Dendritic cell treated with granulocyte-macrophage colony-stimulating factor and Interleukin-4, amounts not matched to agents 40 ng/mL and 50 ng/mL, for 4 days (primary cell): ENCODE measurements at regions not wholly inside any gene's neighbourhood (a gene's known extent, or its start where the extent isn't known, plus 50 kb on each side); places are given as distances from the start of the nearest gene placed in this dataset.
"Not testable (repeated sequence)": the region's sequence is repeated elsewhere in the genome, so short reads cannot be mapped to it uniquely, and the experiment has no call there.

Source experiments
- H3K27ac Mint-ChIP-seq: one replicate; pipeline ENCODE4 v1.8.0; 2022; ENCODE audit warnings: mild to moderate bottlenecking, mixed read lengths
- H3K27me3 Mint-ChIP-seq: one replicate; pipeline ENCODE4 v1.8.0; 2022; ENCODE audit warnings: mild to moderate bottlenecking, mixed read lengths
- H3K36me3 Mint-ChIP-seq: one replicate; pipeline ENCODE4 v1.8.0; 2022; ENCODE audit warnings: low read depth, mixed read lengths
- H3K4me1 Mint-ChIP-seq: one replicate; pipeline ENCODE4 v1.8.0; 2022; ENCODE audit warnings: low read depth, mixed read lengths
- H3K4me3 Mint-ChIP-seq: one replicate; pipeline ENCODE4 v1.8.0; 2022; ENCODE audit warnings: mild to moderate bottlenecking, moderate library complexity, mixed read lengths
- H3K9me3 Mint-ChIP-seq: one replicate; pipeline ENCODE4 v1.8.0; 2022; ENCODE audit warnings: mixed read lengths
- intact Hi-C: fragments of 100-400 bp; cut with micrococcal nuclease; formaldehyde crosslinking; loops from one replicate; pipeline ENCODE4 v1.15.0; 2022

- intact Hi-C loops = no loop called here
- H3K27ac Mint-ChIP-seq = no peak overlapping the region
- no peak overlapping the region for H3K4me3 Mint-ChIP-seq
- H3K9me3 Mint-ChIP-seq = peaks cover 13% of the 10 kb centered on the region
- H3K36me3 Mint-ChIP-seq = no peaks in the 10 kb centered on the region
- H3K27me3 Mint-ChIP-seq = no peaks in the 10 kb centered on the region
- H3K4me1 Mint-ChIP-seq = no peaks in the 10 kb centered on the region
Observed at GRCh38 chr13:87206708-87207107, 464.5 kb upstream of the SLITRK5 start.

DNA sequence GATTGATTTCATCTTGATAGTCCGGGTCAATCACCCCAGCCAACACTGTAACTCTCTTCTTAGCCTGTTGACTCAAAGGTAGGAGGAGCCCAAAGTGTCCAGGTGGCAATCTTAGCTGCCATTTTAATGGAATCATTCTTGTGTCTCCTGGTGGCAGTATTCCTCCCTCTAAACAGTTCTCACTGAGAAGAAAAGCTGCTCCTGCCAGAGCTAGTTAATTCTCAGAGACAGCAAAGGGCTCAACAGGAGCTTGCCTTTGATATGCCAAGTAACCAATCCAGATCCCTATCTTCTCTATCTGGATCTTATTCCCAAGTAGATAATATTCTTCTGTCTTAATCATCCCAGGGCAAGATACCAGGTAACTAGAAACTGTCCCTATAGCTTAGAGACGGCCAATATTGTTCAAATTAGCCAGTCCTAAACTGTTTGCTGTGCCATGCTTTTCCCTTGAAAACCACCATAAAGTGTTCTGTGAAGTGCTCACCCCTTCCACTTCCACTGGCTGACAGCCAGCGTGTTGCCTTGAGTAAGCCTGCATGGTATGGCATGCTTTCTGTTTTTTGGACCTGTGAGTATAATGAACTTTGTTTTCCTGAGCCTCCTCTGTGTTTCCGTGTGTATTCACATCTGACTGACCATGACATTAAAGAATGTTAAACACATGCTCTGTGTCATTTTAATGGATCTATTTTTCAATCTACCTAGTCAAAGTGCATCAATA is 463.7 kb upstream of the SLITRK5 start:
- Mint-ChIP-seq H3K4me3 (no peak overlapping the region), H3K4me1 (no peaks in the 10 kb centered on the region), H3K27ac (no peak overlapping the region), H3K36me3 (no peaks in the 10 kb centered on the region), H3K27me3 (no peaks in the 10 kb centered on the region), H3K9me3 (peaks cover 13% of the 10 kb centered on the region)
- intact Hi-C loops = no loop called here

- intact Hi-C loops = no loop called here
- no peak overlapping the region for H3K27ac Mint-ChIP-seq
- H3K4me1 Mint-ChIP-seq = no peaks in the 10 kb centered on the region
- no peak overlapping the region for H3K4me3 Mint-ChIP-seq
- no peaks in the 10 kb centered on the region for H3K36me3 Mint-ChIP-seq
- no peaks in the 10 kb centered on the region for H3K27me3 Mint-ChIP-seq
- H3K9me3 Mint-ChIP-seq = peaks cover 13% of the 10 kb centered on the region
Observed at GRCh38 chr13:87208636-87209035, 462.5 kb upstream of the SLITRK5 start.

- Mint-ChIP-seq H3K4me1 (no peaks in the 10 kb centered on the region), H3K4me3 (no peak overlapping the region), H3K27ac (no peak overlapping the region), H3K27me3 (no peaks in the 10 kb centered on the region), H3K9me3 (peaks cover 43% of the 10 kb centered on the region), H3K36me3 (no peaks in the 10 kb centered on the region)
- intact Hi-C loops = no loop called here
Observed at GRCh38 chr13:87234981-87235380, 436.2 kb upstream of the SLITRK5 start.

GRCh38 chr13:87235621-87236020 is 435.6 kb upstream of the SLITRK5 start:
- Mint-ChIP-seq H3K4me1 (no peaks in the 10 kb centered on the region), H3K4me3 (no peak overlapping the region), H3K36me3 (no peaks in the 10 kb centered on the region), H3K27me3 (no peaks in the 10 kb centered on the region), H3K9me3 (peaks cover 36% of the 10 kb centered on the region), H3K27ac (no peak overlapping the region)
- intact Hi-C loops = no loop called here

GRCh38 chr13:87244256-87244890 is 426.8 kb upstream of the SLITRK5 start:
- Mint-ChIP-seq H3K4me1 (no peaks in the 10 kb centered on the region), H3K9me3 (no peaks in the 10 kb centered on the region), H3K36me3 (no peaks in the 10 kb centered on the region), H3K27ac (no peak overlapping the region), H3K4me3 (no peak overlapping the region), H3K27me3 (no peaks in the 10 kb centered on the region)
- intact Hi-C loops = no loop called here

DNA sequence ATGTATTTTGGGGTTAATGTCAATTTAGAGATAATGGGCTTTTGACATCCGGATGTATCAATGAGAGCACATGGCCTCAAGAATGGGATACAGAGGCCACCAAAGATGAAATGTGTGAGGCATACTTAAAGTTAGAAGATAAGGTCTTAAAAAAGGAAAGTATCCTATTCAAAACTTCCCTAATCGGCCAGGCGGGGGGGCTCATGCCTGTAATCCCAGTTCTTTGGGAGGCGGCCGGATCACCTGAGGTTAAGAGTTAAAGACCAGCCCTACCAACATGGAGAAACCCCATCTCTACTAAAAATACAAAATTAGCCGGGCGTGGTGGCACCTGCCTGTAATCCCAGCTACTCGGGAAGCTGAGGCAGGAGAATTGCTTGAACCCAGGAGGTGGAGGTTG is 421.3 kb upstream of the SLITRK5 start:
- intact Hi-C loops, H3K36me3 Mint-ChIP-seq, H3K4me3 Mint-ChIP-seq, H3K27ac Mint-ChIP-seq, H3K27me3 Mint-ChIP-seq, H3K9me3 Mint-ChIP-seq, H3K4me1 Mint-ChIP-seq: not testable (repeated sequence)

GRCh38 chr13:87255394-87255793 is 415.8 kb upstream of the SLITRK5 start:
- no peaks in the 10 kb centered on the region for H3K27me3 Mint-ChIP-seq
- H3K27ac Mint-ChIP-seq = no peak overlapping the region
- H3K4me3 Mint-ChIP-seq = no peak overlapping the region
- intact Hi-C loops = no loop called here
- H3K36me3 Mint-ChIP-seq = no peaks in the 10 kb centered on the region
- no peaks in the 10 kb centered on the region for H3K9me3 Mint-ChIP-seq
- H3K4me1 Mint-ChIP-seq = no peaks in the 10 kb centered on the region

- Mint-ChIP-seq H3K27me3 (no peaks in the 10 kb centered on the region), H3K27ac (no peak overlapping the region), H3K4me1 (no peaks in the 10 kb centered on the region), H3K9me3 (no peaks in the 10 kb centered on the region), H3K36me3 (no peaks in the 10 kb centered on the region), H3K4me3 (no peak overlapping the region)
- intact Hi-C loops = no loop called here
Observed at GRCh38 chr13:87259479-87260083, 411.6 kb upstream of the SLITRK5 start.

DNA sequence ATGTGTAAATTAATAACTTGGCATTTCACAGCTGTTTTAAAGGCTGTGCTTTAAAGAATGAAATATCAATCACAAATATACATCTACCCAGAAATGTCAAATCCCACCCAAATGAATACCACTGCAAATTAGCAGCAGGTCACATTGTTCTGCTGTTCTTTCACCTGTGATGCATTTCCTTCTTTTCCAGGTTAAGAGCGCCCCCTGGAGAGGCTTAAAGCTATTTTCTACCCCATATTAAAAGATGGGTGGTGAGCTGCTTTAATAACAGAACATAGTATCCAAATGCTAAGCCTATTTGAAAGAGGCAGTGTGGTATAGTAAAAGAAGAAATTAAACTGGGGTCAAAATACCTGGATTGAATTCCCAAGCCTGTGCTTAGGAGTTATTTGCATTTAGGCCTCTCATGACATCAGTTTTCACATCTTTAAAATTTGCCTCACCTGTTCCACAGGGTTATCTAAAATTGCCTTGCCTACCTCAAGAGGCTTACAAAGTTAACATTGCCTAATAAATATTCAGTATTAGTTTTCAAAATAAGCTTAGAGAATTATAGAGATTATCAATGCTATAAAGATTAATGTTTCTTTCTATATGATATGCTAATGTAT is 396.9 kb upstream of the SLITRK5 start:
- H3K4me3 Mint-ChIP-seq = no peak overlapping the region
- H3K36me3 Mint-ChIP-seq = no peaks in the 10 kb centered on the region
- no peaks in the 10 kb centered on the region for H3K27me3 Mint-ChIP-seq
- H3K9me3 Mint-ChIP-seq = no peaks in the 10 kb centered on the region
- intact Hi-C loops = no loop called here
- H3K4me1 Mint-ChIP-seq = no peaks in the 10 kb centered on the region
- H3K27ac Mint-ChIP-seq = no peak overlapping the region

DNA sequence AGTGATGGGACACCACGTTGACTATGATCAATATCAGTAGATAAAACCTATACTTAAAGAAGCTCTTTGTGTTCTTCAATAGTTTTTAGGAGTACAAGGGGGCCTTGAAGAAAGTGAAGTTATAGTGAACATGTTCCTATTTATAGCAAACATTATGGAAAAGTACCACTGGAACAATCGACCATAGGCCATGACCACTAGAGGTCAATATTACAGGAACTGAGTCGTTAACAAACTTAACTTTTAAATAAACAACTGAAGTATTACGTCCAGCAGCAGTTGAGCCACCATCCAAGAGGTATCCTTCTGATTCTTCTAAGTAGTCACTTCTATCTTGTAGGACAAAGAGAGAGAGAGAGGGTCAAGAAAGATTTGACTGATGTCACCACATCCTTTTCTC is 391.0 kb upstream of the SLITRK5 start:
- no peaks in the 10 kb centered on the region for H3K9me3 Mint-ChIP-seq
- intact Hi-C loops = no loop called here
- no peaks in the 10 kb centered on the region for H3K36me3 Mint-ChIP-seq
- no peak overlapping the region for H3K4me3 Mint-ChIP-seq
- H3K27ac Mint-ChIP-seq = no peak overlapping the region
- no peaks in the 10 kb centered on the region for H3K27me3 Mint-ChIP-seq
- no peaks in the 10 kb centered on the region for H3K4me1 Mint-ChIP-seq

GRCh38 chr13:87287721-87288120 is 383.4 kb upstream of the SLITRK5 start:
- no peaks in the 10 kb centered on the region for H3K4me1 Mint-ChIP-seq
- intact Hi-C loops = no loop called here
- H3K9me3 Mint-ChIP-seq = peaks cover 25% of the 10 kb centered on the region
- H3K4me3 Mint-ChIP-seq = no peak overlapping the region
- H3K27me3 Mint-ChIP-seq = no peaks in the 10 kb centered on the region
- H3K27ac Mint-ChIP-seq = no peak overlapping the region
- no peaks in the 10 kb centered on the region for H3K36me3 Mint-ChIP-seq

GRCh38 chr13:87295636-87296035 is 375.5 kb upstream of the SLITRK5 start:
- Mint-ChIP-seq H3K36me3 (no peaks in the 10 kb centered on the region), H3K9me3 (peaks cover 51% of the 10 kb centered on the region), H3K4me1 (no peaks in the 10 kb centered on the region), H3K27me3 (no peaks in the 10 kb centered on the region), H3K27ac (no peak overlapping the region), H3K4me3 (no peak overlapping the region)
- intact Hi-C loops = no loop called here

GRCh38 chr13:87302034-87302433 is 369.1 kb upstream of the SLITRK5 start:
- H3K4me1 Mint-ChIP-seq = no peaks in the 10 kb centered on the region
- no peak overlapping the region for H3K27ac Mint-ChIP-seq
- no peaks in the 10 kb centered on the region for H3K36me3 Mint-ChIP-seq
- no peak overlapping the region for H3K4me3 Mint-ChIP-seq
- intact Hi-C loops = no loop called here
- peaks cover 39% of the 10 kb centered on the region for H3K9me3 Mint-ChIP-seq
- H3K27me3 Mint-ChIP-seq = no peaks in the 10 kb centered on the region
